NCI-H774 (cell line): ENCODE measurements at regions not wholly inside any gene's neighbourhood (a gene's known extent, or its start where the extent isn't known, plus 50 kb on each side); places are given as distances from the start of the nearest gene placed in this dataset.
"Not testable (repeated sequence)": the region's sequence is repeated elsewhere in the genome, so short reads cannot be mapped to it uniquely, and the experiment has no call there.

Experiments
- DNase-seq: peaks from one replicate; lab custom pipeline; 2025; lab: John Stamatoyannopoulos, UW

- no peak for DNase-seq
These were observed 138.0 kb upstream of the DNAH14 start for GRCh38 chr1:224791362-224791941.

DNA sequence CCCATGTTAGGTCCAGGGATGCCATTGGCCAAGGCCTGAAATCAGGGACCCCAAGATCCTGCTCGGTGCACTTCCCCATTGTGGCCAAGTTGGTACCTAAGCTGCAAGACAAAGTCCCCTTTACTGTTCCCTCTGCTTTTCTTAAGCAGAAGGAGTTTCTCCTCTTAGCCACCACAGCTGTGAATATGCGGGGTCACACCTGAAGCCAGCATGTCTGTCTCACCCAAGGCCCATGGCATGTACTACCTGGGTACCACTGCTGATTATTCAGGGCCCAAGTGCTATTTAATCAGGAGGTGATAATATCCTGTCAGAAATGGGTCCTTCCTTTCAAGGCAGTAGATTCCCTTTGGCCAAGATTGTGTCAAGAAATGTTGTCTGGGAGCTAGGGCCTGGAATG lies 133.9 kb upstream of the DNAH14 start:
- no peak for DNase-seq

DNA sequence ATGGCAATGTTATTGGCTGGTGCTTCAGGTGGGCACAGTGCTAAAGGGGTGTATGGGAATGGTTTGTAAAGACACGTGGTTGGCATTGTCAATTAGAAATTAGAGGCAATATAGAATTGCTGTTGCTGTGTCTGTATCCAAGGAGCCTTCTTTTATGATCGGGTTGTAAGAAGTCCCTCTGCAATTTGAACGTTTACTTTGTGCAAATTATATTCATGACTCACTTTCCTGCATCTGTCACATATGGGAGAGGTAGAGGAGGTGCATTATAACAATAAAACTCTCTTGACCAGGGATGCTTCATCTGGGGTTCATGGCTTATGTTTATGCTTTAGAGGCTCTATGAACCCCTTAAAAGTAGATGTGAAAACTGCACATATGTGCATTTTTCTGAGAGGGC lies 130.4 kb upstream of the DNAH14 start:
- DNase-seq: no peak

DNA sequence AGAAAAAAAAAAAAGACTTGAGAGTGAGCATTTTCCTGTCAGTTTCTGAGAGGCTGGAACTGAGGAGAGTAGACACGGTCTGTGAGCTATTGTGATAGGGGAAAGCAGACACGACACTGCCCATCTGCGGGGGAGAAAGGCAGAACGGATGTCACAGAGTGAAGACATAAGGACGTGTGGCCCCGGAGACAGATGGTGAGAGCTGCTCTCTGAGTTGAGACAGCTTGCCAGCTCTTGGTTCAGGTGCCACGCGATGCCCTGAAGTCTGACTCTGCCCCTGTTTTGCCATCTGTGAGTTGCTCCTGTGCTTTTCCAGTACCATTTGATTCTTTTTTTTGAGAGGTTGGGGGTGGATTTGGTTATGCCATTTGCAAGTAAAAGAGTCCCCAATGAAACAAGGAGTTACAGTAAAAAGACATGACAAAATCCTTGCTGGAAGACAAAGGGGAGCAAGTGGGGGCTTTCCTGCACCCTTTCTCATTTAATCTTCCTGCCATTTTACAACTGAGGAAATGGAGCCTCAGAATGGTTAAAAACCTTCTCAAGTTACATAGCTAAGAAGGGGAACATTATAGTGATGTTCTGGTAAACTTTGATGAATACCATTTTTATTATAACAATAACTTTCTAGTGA lies 128.9 kb upstream of the DNAH14 start:
- no peak for DNase-seq

- DNase-seq: no peak
These were observed 127.5 kb upstream of the DNAH14 start for GRCh38 chr1:224801844-224802490.

- no peak for DNase-seq
These were observed 126.9 kb upstream of the DNAH14 start for GRCh38 chr1:224802617-224803016.

DNA sequence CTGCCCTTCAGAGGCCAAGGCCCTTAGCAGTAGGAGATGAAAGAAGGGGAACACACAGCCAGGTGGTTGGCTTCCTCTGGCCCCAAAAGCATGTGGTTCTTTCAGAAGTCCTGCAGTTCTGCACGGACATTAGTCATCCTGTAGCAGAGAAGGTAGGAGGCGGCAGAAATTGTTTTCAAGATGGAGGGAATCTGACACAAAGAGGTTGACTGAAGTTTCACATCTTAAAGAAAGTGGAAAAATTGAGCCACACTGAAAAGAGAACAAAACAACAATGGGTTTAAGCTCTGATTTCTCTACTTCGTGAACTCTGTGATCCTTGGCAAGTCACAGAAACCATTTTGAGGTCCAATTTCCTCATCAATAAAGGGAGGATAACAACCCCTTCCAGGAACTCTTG lies 125.3 kb upstream of the DNAH14 start:
- DNase-seq: no peak

DNA sequence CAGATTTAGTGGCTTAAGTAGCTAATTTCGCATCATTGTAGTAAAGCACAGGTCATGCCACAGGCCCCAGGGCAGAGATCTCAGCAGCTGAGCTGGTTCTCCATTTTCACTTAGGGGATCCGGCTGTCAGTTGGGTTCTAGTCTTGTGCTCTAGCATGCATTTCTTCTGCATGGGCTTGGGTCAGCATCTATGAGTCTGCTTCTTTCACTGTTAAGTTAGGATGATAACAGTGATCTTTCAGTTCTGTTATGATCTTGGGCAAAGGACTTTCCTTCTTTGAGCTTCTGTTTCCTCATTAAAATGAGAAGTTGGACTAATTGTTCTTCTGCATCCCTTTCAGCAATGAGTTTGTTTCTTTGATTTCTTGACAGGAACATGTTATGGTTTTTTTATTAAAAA lies 123.6 kb upstream of the DNAH14 start:
- no peak for DNase-seq

DNA sequence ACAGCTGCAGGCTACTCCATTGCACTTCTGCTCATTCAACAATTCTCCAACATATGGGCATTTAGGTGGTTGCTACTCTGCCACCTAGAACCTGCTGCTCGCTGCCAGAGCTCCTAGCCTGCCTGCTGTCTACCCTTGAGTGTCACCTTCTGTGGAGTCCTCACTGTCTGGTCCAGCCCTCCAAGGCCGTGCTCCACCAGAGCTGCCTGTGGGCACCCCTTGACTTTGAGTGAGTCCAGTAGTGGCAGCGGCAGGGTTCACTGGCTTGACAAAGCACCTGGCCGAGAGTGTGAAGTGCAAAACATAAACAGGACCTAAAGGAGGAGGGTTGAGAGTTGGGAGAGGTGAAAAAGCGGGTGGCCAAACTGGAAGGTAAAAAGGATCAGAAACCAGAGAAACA lies 120.3 kb upstream of the DNAH14 start:
- peak; percentile 23 for DNase-seq

DNA sequence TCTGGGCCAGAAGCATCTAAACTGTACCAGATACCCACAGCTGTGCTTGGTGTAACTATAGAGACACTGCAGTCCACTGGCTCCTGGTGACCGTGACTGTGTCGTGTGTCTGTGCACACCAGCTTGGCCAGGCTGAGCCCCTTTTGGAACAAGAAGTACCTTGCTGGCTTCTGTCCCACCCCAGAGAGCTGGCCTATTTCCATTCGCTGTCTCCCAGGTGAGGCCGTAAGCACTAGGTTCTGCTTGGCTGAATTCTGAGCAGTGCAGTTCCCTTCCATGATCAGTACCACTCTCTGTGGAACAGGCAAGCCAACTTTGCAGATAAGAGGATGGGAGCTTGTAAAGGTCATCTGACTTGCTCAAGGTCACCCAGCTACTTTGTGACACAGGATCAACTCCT lies 119.9 kb upstream of the DNAH14 start:
- no peak for DNase-seq

DNA sequence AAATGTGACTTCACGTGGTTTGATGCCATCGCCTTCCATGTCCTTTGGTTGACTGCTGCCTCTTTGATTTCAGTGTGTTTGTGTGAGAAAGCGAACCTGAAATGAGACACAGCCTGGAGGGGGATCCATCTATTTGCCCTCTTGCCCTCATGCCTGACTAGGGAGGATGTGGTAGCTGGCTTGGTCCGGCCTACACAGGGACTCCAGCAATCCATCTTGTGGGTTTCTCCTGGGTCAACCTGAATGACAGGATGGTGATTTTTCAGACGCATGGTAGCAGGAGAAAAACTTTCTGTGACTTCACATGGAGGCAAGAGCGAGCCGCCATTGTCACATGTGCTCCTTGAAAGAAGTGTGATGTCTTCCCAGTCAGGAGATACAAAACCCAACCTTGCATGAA lies 117.9 kb upstream of the DNAH14 start:
- DNase-seq: no peak

GRCh38 chr1:224815647-224816046 lies 113.8 kb upstream of the DNAH14 start:
- DNase-seq: no peak

- no peak for DNase-seq
These were observed 113.4 kb upstream of the DNAH14 start for GRCh38 chr1:224816062-224816461.

DNA sequence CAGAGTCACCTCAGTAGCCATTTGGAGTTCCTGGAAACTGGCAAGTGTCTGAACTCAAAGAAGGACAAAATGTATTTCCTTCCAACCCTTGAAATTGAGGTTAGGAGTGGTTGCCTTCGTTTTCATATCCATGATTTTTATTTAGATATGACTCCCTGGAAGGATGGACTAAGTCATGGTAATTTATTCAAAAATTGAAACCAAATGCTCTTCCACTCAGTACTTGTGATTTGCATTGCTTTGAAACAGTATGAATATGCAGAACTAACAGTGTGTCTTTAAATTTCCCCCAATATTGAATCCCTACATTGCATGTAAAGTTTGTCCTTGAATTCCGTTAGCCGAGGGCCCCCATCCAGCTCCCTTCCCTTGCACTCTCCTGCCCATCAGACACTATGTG lies 112.1 kb upstream of the DNAH14 start:
- no peak for DNase-seq

GRCh38 chr1:224819861-224820260 lies 109.6 kb upstream of the DNAH14 start:
- DNase-seq: no peak

DNA sequence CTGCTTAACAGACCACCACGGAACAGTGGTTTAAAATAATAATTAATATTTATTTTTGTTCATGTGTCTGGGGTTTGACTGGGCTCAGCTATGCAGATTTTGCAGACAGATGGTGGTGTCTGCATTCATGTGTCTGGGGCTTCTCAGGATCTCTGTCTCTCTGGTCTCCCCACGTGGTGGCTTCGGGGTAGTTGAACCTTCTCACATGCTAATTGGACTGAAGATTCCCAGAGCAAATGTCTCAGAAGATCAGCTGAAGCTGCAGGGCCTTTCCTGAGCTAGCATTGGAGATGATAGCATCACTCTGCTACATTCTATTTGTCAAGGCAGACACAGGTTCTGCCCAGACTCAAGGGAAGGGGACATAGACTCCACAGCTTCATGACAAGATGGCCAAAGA lies 109.1 kb upstream of the DNAH14 start:
- DNase-seq: no peak

- not testable (repeated sequence) for DNase-seq
These were observed 107.7 kb upstream of the DNAH14 start for GRCh38 chr1:224821751-224822150.

DNA sequence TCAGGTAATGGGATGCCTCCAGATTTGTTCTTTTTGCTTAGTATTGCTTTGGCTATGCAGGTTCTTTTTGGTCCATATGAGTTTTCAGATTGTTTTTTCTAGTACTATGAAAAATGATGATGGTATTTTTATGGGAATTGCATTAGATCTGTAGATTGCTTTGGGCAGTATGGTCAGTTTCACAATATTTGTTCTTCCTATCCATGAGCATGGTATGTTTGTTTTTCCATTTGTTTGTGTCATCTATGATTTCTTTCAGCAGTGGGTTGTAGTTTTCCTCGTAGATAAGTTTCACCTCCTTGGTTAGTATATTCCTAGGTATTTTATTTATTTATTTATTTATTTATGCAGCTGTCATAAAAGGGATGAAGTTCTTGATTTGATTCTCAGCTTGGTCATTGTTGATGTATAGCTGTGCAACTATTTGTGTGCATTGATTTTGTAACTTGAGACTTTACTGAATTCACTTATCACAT lies 103.9 kb upstream of the DNAH14 start:
- no peak for DNase-seq

GRCh38 chr1:224828691-224829090 lies 100.8 kb upstream of the DNAH14 start:
- DNase-seq: no peak

GRCh38 chr1:224831501-224831900 lies 98.0 kb upstream of the DNAH14 start:
- DNase-seq: no peak

DNA sequence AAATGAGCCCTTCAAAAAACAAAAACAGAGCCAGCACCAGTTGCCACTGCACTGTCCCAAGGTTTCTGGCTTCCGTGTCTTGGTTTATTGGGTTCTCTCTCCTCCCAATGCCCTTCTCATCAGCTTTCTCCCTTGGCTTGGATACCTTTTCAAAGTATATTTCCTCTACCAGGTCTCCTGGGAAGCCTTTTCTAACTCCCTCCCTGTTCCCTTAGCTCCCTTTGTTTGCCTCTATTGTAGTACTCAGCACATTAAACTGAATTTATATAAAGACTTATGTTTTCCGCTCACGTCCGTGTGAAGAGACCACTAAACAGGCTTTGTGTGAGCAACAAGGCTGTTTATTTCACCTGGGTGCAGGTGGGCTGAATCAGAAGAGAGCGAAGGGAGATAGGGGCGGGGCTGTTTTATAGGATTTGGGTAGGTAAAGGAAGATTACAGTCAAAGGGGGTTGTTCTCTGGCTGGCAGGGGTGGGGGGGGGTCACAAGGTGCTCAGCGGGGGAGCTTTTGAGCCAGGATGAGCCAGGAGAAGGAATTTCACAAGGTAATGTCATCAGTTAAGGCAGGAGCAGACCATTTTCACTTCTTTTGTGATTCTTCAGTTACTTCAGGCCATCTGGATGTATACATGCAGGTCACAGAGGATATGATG lies 89.7 kb upstream of the DNAH14 start:
- DNase-seq: not testable (repeated sequence)

GRCh38 chr1:224841803-224842202 lies 87.7 kb upstream of the DNAH14 start:
- DNase-seq: not testable (repeated sequence)
